ENCODE measurements at regions not wholly inside any gene's neighbourhood (a gene's known extent, or its start where the extent isn't known, plus 50 kb on each side); places are given as distances from the start of the nearest gene placed in this dataset.

GRCh38 chr1:234538062-234538731 is 59.2 kb upstream of the TARBP1 start:
- no peak overlapping the region for H3K18ac ChIP-seq (ENCODE audit: low read length)
- H2BK15ac ChIP-seq (replicated peaks; ENCODE audit: low read depth): no peak overlapping the region
- no peak overlapping the region for H3K56ac ChIP-seq (ENCODE audit: low read length)
- H3K4me3 ChIP-seq (ENCODE audit: low read length): no peak overlapping the region
- H2AK5ac ChIP-seq (ENCODE audit: low read length): no peak overlapping the region
- H3K27ac ChIP-seq (ENCODE audit: low read depth, low read length): no peak overlapping the region
- no peak overlapping the region for H2BK120ac ChIP-seq (ENCODE audit: low read depth, low read length)
- H3K4me2 ChIP-seq (ENCODE audit: low read length): no peak overlapping the region
- no peak for DNase-seq
- H4K5ac ChIP-seq (ENCODE audit: low read length): no peak overlapping the region
- no peak overlapping the region for H3K9ac ChIP-seq (ENCODE audit: low read length)
- H3K36me3 ChIP-seq (ENCODE audit: control insufficient read depth, insufficient read depth, low read length): no peaks in the 10 kb centered on the region
- no CpG with 5 or more reads among the region's 19 CpGs for WGBS (ENCODE audit: extremely low coverage, insufficient coverage, low lambda C conversion rate)
- H2BK5ac ChIP-seq (ENCODE audit: low read length): no peak overlapping the region
- no peak overlapping the region for H3K23ac ChIP-seq (ENCODE audit: low read length)
- H3K79me2 ChIP-seq (ENCODE audit: control insufficient read depth, insufficient read depth, low read length): no peaks in the 10 kb centered on the region
- no peak overlapping the region for H4K8ac ChIP-seq (ENCODE audit: low read depth, low read length)
- no peak overlapping the region for H3K4ac ChIP-seq (ENCODE audit: low read depth, low read length)
- no peaks in the 10 kb centered on the region for H3K79me1 ChIP-seq (ENCODE audit: low read length)
- H3K27me3 ChIP-seq (ENCODE audit: insufficient read depth, low read length, poor library complexity): no peaks in the 10 kb centered on the region
- peaks cover under 1% of the 10 kb centered on the region for H3K4me1 ChIP-seq (ENCODE audit: control insufficient read depth, low read depth, low read length)

DNA sequence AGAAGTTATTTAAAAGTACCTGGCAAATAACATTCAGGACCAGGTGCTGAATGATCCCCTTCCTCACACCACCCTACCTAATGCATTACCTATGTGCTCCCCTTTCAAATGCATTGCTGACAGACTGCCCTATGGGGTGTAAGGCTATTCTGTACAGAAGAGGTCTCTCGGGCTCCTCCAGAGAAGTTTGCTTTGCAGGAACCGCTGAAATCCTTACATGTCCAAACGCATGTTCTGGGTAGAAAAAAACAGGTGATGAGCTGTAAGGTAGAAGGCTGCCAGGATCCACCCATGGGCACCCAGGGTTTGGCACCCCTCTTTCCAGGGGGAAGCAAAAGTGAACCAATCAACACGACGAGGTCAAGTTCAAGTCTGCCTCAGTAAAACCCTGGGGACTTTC is 58.3 kb upstream of the TARBP1 start:
- Histone ChIP-seq H2BK120ac (ENCODE audit: low read depth, low read length) (no peak overlapping the region), H3K4me1 (ENCODE audit: control insufficient read depth, low read depth, low read length) (no peaks in the 10 kb centered on the region), H3K4me3 (ENCODE audit: low read length) (no peak overlapping the region), H3K4me2 (ENCODE audit: low read length) (no peak overlapping the region), H3K27me3 (ENCODE audit: insufficient read depth, low read length, poor library complexity) (no peaks in the 10 kb centered on the region), H3K56ac (ENCODE audit: low read length) (no peak overlapping the region), H2BK15ac (replicated peaks; ENCODE audit: low read depth) (no peak overlapping the region), H3K18ac (ENCODE audit: low read length) (no peak overlapping the region), H3K27ac (ENCODE audit: low read depth, low read length) (no peak overlapping the region), H3K36me3 (ENCODE audit: control insufficient read depth, insufficient read depth, low read length) (no peaks in the 10 kb centered on the region), H2AK5ac (ENCODE audit: low read length) (no peak overlapping the region), H3K9ac (ENCODE audit: low read length) (no peak overlapping the region), H2BK5ac (ENCODE audit: low read length) (no peak overlapping the region), H3K4ac (ENCODE audit: low read depth, low read length) (no peak overlapping the region), H4K5ac (ENCODE audit: low read length) (no peak overlapping the region), H3K79me1 (ENCODE audit: low read length) (no peaks in the 10 kb centered on the region), H3K23ac (ENCODE audit: low read length) (no peak overlapping the region), H3K79me2 (ENCODE audit: control insufficient read depth, insufficient read depth, low read length) (no peaks in the 10 kb centered on the region), H4K8ac (ENCODE audit: low read depth, low read length) (no peak overlapping the region)
- DNase-seq: no peak
- no CpG with 5 or more reads among the region's 5 CpGs for WGBS (ENCODE audit: extremely low coverage, insufficient coverage, low lambda C conversion rate)

DNA sequence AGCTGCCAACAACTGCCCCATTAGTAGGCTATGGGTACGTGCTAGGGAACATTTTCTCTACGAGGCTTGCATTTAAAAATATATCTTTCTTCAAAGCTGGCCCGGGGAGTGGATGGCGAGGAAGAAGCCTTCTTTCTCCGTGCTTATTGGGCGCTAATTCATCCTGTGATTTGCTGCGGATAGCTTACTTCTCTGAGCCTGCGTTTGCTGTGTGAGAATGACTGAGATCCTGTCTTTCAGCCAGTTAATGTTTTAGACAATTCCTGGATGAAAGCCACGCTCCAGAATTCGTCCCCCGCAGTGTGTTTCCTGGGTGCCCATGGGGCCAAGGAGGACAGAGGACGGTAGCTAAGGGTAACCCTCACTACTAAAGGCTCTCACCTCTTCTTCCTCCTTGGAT is 57.8 kb upstream of the TARBP1 start:
- H3K23ac ChIP-seq (ENCODE audit: low read length): no peak overlapping the region
- no peak overlapping the region for H2AK5ac ChIP-seq (ENCODE audit: low read length)
- H3K79me2 ChIP-seq (ENCODE audit: control insufficient read depth, insufficient read depth, low read length): no peaks in the 10 kb centered on the region
- DNase-seq: no peak
- no peaks in the 10 kb centered on the region for H3K79me1 ChIP-seq (ENCODE audit: low read length)
- H3K18ac ChIP-seq (ENCODE audit: low read length): no peak overlapping the region
- no peaks in the 10 kb centered on the region for H3K4me1 ChIP-seq (ENCODE audit: control insufficient read depth, low read depth, low read length)
- H3K4me2 ChIP-seq (ENCODE audit: low read length): no peak overlapping the region
- H4K5ac ChIP-seq (ENCODE audit: low read length): no peak overlapping the region
- WGBS (ENCODE audit: extremely low coverage, insufficient coverage, low lambda C conversion rate): no CpG with 5 or more reads among the region's 12 CpGs
- H3K56ac ChIP-seq (ENCODE audit: low read length): no peak overlapping the region
- no peak overlapping the region for H2BK5ac ChIP-seq (ENCODE audit: low read length)
- H4K8ac ChIP-seq (ENCODE audit: low read depth, low read length): no peak overlapping the region
- no peak overlapping the region for H3K27ac ChIP-seq (ENCODE audit: low read depth, low read length)
- no peak overlapping the region for H2BK120ac ChIP-seq (ENCODE audit: low read depth, low read length)
- H3K9ac ChIP-seq (ENCODE audit: low read length): no peak overlapping the region
- no peak overlapping the region for H3K4ac ChIP-seq (ENCODE audit: low read depth, low read length)
- no peaks in the 10 kb centered on the region for H3K27me3 ChIP-seq (ENCODE audit: insufficient read depth, low read length, poor library complexity)
- no peaks in the 10 kb centered on the region for H3K36me3 ChIP-seq (ENCODE audit: control insufficient read depth, insufficient read depth, low read length)
- H2BK15ac ChIP-seq (replicated peaks; ENCODE audit: low read depth): no peak overlapping the region
- H3K4me3 ChIP-seq (ENCODE audit: low read length): no peak overlapping the region

DNA sequence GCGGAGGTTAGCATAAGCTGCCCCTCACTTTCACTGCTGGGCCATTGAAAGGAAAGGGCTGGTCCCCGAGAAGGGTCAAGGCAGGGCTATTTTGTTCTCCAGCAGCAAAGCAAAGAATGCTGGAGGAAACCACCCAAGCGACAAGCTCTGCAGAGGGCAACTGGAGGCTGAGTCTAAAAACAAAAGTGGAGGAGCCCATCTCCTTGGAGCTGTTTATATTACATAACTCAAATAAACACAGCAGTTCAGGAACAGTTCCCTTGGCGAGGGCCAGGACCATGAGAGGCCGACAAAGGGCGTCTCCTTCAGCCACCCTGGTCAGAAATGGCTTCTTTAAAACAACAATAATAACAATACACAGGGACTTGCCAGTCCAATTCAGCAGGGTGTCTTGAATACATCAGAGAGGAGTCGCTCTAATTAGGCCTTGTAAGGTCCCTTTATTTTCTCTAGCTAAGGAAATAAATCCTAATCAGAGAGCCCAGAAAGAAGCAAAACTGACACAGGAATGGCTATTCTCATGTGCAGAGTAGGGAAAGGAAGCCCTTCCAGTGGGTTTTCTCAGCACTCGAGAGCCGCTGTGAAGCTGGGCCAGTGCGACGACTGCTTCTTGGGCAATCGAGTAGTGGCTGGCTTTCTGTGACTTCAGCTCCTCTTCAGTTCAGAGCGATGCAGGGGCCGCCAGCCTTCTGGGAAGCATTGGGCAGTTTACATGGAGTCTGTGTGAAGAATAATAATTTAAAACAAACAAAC is 57.0 kb upstream of the TARBP1 start:
- Histone ChIP-seq H3K4me3 (ENCODE audit: low read length) (no peak overlapping the region), H3K4ac (ENCODE audit: low read depth, low read length) (no peak overlapping the region), H3K4me2 (ENCODE audit: low read length) (no peak overlapping the region), H3K18ac (ENCODE audit: low read length) (no peak overlapping the region), H3K27ac (ENCODE audit: low read depth, low read length) (no peak overlapping the region), H3K56ac (ENCODE audit: low read length) (no peak overlapping the region), H4K5ac (ENCODE audit: low read length) (no peak overlapping the region), H2BK15ac (replicated peaks; ENCODE audit: low read depth) (no peak overlapping the region), H3K79me1 (ENCODE audit: low read length) (no peaks in the 10 kb centered on the region), H3K36me3 (ENCODE audit: control insufficient read depth, insufficient read depth, low read length) (no peaks in the 10 kb centered on the region), H3K9ac (ENCODE audit: low read length) (no peak overlapping the region), H3K4me1 (ENCODE audit: control insufficient read depth, low read depth, low read length) (no peaks in the 10 kb centered on the region), H2BK5ac (ENCODE audit: low read length) (no peak overlapping the region), H3K23ac (ENCODE audit: low read length) (no peak overlapping the region), H2AK5ac (ENCODE audit: low read length) (no peak overlapping the region), H4K8ac (ENCODE audit: low read depth, low read length) (no peak overlapping the region), H3K27me3 (ENCODE audit: insufficient read depth, low read length, poor library complexity) (no peaks in the 10 kb centered on the region), H3K79me2 (ENCODE audit: control insufficient read depth, insufficient read depth, low read length) (no peaks in the 10 kb centered on the region), H2BK120ac (ENCODE audit: low read depth, low read length) (no peak overlapping the region)
- no CpG with 5 or more reads among the region's 14 CpGs for WGBS (ENCODE audit: extremely low coverage, insufficient coverage, low lambda C conversion rate)
- no peak for DNase-seq

DNA sequence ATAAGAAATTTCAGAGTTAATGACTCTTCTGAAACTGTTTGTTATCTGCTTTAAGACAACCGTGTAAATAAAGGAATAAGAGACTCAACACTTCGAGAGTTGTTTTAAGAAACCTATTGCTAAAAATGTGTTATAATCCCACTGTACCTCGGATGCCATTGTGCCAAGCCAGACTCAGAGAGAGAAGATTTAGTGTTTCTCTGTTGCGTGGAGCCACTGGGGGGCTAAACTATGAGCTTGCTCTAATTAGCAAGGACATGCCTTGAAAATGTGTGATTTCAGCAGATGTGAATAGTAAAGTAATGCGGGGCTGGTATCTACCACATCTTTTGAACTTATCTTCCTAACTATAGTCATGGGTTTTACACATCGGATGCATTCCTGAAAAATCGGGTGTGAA is 56.2 kb upstream of the TARBP1 start:
- DNase-seq: no peak
- H4K5ac ChIP-seq (ENCODE audit: low read length): no peak overlapping the region
- H3K79me1 ChIP-seq (ENCODE audit: low read length): no peaks in the 10 kb centered on the region
- no peak overlapping the region for H2BK120ac ChIP-seq (ENCODE audit: low read depth, low read length)
- no peak overlapping the region for H4K8ac ChIP-seq (ENCODE audit: low read depth, low read length)
- no peaks in the 10 kb centered on the region for H3K36me3 ChIP-seq (ENCODE audit: control insufficient read depth, insufficient read depth, low read length)
- no peaks in the 10 kb centered on the region for H3K4me1 ChIP-seq (ENCODE audit: control insufficient read depth, low read depth, low read length)
- H3K9ac ChIP-seq (ENCODE audit: low read length): no peak overlapping the region
- no peaks in the 10 kb centered on the region for H3K27me3 ChIP-seq (ENCODE audit: insufficient read depth, low read length, poor library complexity)
- no peaks in the 10 kb centered on the region for H3K79me2 ChIP-seq (ENCODE audit: control insufficient read depth, insufficient read depth, low read length)
- H2BK15ac ChIP-seq (replicated peaks; ENCODE audit: low read depth): no peak overlapping the region
- no peak overlapping the region for H3K4me3 ChIP-seq (ENCODE audit: low read length)
- no CpG with 5 or more reads among the region's 7 CpGs for WGBS (ENCODE audit: extremely low coverage, insufficient coverage, low lambda C conversion rate)
- no peak overlapping the region for H3K56ac ChIP-seq (ENCODE audit: low read length)
- H3K23ac ChIP-seq (ENCODE audit: low read length): no peak overlapping the region
- H3K27ac ChIP-seq (ENCODE audit: low read depth, low read length): no peak overlapping the region
- no peak overlapping the region for H2BK5ac ChIP-seq (ENCODE audit: low read length)
- H3K4me2 ChIP-seq (ENCODE audit: low read length): no peak overlapping the region
- H3K4ac ChIP-seq (ENCODE audit: low read depth, low read length): no peak overlapping the region
- no peak overlapping the region for H3K18ac ChIP-seq (ENCODE audit: low read length)
- H2AK5ac ChIP-seq (ENCODE audit: low read length): no peak overlapping the region
